Kidney (tissue), 13 donors: ENCODE measurements at regions not wholly inside any gene's neighbourhood (a gene's known extent, or its start where the extent isn't known, plus 50 kb on each side); places are given as distances from the start of the nearest gene placed in this dataset.

ENCODE experiments used
- DNase-seq, 5 donors: peaks; one replicate each; pipeline ENCODE4 v3.0.0-alpha.2; 2013 to 2020
- FAIRE-seq: peaks from 2 replicates; lab custom pipeline; 2012; peaks lifted over from hg19 to GRCh38; lab: Jason Lieb, UNC
- H3K27ac ChIP-seq, 2 donors: one replicate each; pipeline ENCODE4 v1.7.0; 2013; ENCODE audit warnings: low read depth in 2 of 2, low read length in 2 of 2, inconsistent platforms in 1 of 2
- H3K27me3 ChIP-seq: one replicate; pipeline ENCODE4 v1.7.1; 2013; ENCODE audit warnings: low read length, inconsistent platforms; ENCODE audit not compliant: control insufficient read depth, insufficient read depth
- H3K36me3 ChIP-seq, 3 donors: one replicate each; pipeline versions ENCODE4 v1.7.0 to v1.7.1; 2013; ENCODE audit warnings: low read length in 3 of 3, control low read depth in 1 of 3, inconsistent platforms in 1 of 3; ENCODE audit not compliant: insufficient read depth in 3 of 3, control insufficient read depth in 2 of 3
- H3K4me1 ChIP-seq, 3 donors: one replicate each; pipeline versions ENCODE4 v1.7.0 to v1.7.1; 2013; ENCODE audit warnings: low read length in 3 of 3, inconsistent platforms in 1 of 3, low read depth in 1 of 3; ENCODE audit not compliant: control insufficient read depth in 2 of 3, insufficient read depth in 2 of 3
- H3K4me3 ChIP-seq, 3 donors: one replicate each; pipeline versions ENCODE4 v1.7.0 to v1.8.1; 2013; ENCODE audit warnings: low read length in 3 of 3, control low read depth in 1 of 3, inconsistent platforms in 1 of 3
- H3K9ac ChIP-seq, 3 donors: one replicate each; pipeline versions ENCODE4 v1.7.0 to v1.7.1; 2013; ENCODE audit warnings: low read length in 3 of 3, control low read depth in 1 of 3, inconsistent platforms in 1 of 3
- H3K9me3 ChIP-seq, 3 donors: one replicate each; pipeline versions ENCODE4 v1.7.0 to v1.7.1; 2013; ENCODE audit warnings: low read length in 3 of 3, control low read depth in 1 of 3, inconsistent platforms in 1 of 3; ENCODE audit not compliant: control insufficient read depth in 2 of 3, insufficient read depth in 1 of 3
- CTCF ChIP-seq: IDR thresholded peaks from 3 replicates; pipeline ENCODE4 v1.5.1; 2012; ENCODE audit warnings: mild to moderate bottlenecking, moderate library complexity, borderline replicate concordance; ENCODE audit not compliant: insufficient read depth; ENCODE audit errors: extremely low read depth
- intact Hi-C: fragments of 100-400 bp; cut with DNase I; formaldehyde crosslinking; loops from one replicate; pipeline ENCODE4 v1.11.1; 2022
- donor health status: control.
- donor health status: control.
- donor health status: control.
- donor health status: control.
- donor health status: control.
- donor health status: DM: yes; HTN: yes; CAD: no.
- donor health status: Normal renal cell carcinoma (clear cell type).

GRCh38 chr2:18503376-18504228, 56.9 kb downstream of the RDH14 start:
- DNase-seq = no peak
- Histone ChIP-seq H3K36me3 (no peaks in the 10 kb centered on the region), H3K4me3 (no peak overlapping the region), H3K4me1 (no peaks in the 10 kb centered on the region), H3K9ac (no peak overlapping the region), H3K9me3 (no peaks in the 10 kb centered on the region), H3K27me3 (no peaks in the 10 kb centered on the region), H3K27ac (no peak overlapping the region)
- intact Hi-C loops = no loop called here
- no peak for TF ChIP-seq CTCF
- FAIRE-seq = no peak

- Histone ChIP-seq H3K27ac (no peak overlapping the region), H3K9ac (no peak overlapping the region), H3K4me3 (no peak overlapping the region), H3K9me3 (no peaks in the 10 kb centered on the region), H3K36me3 (no peaks in the 10 kb centered on the region), H3K4me1 (no peaks in the 10 kb centered on the region), H3K27me3 (no peaks in the 10 kb centered on the region)
- no peak for TF ChIP-seq CTCF
- DNase-seq = no peak
- FAIRE-seq = no peak
- intact Hi-C loops = no loop called here
These were observed 58.3 kb downstream of the RDH14 start for GRCh38 chr2:18502142-18502541.

GRCh38 chr2:18501729-18502128, 58.7 kb downstream of the RDH14 start:
- no peak overlapping the region for H3K27ac ChIP-seq
- H3K9me3 ChIP-seq = no peaks in the 10 kb centered on the region
- no peak for TF ChIP-seq CTCF
- no peaks in the 10 kb centered on the region for H3K4me1 ChIP-seq
- intact Hi-C loops = no loop called here
- no peaks in the 10 kb centered on the region for H3K27me3 ChIP-seq
- H3K9ac ChIP-seq = no peak overlapping the region
- H3K36me3 ChIP-seq = no peaks in the 10 kb centered on the region
- DNase-seq (no peak), FAIRE-seq (no peak)
- H3K4me3 ChIP-seq = no peak overlapping the region
